Lower leg skin (tissue), 3 donors: ENCODE measurements at regions not wholly inside any gene's neighbourhood (a gene's known extent, or its start where the extent isn't known, plus 50 kb on each side); places are given as distances from the start of the nearest gene placed in this dataset.

Source experiments
- CTCF ChIP-seq, 3 donors: fragments of 450-650 bp; IDR thresholded peaks; one replicate each; pipeline ENCODE4 v1.5.1; 2016; ENCODE audit warnings: antibody characterized with exemption in 3 of 3, mild to moderate bottlenecking in 3 of 3, moderate library complexity in 2 of 3
- POLR2A ChIP-seq, 2 donors: fragments of 450-650 bp; IDR thresholded peaks; one replicate each; pipeline ENCODE4 v1.6.1; 2016 to 2017; ENCODE audit warnings: antibody characterized with exemption in 2 of 2, mild to moderate bottlenecking in 1 of 2, moderate library complexity in 1 of 2

- TF ChIP-seq CTCF (IDR thresholded peaks at IDR 0.05) (no peak), POLR2A (IDR thresholded peaks at IDR 0.05) (no peak)
These were observed 264.8 kb upstream of the FSIP2 start for GRCh38 chr2:185473838-185474237.
